HG03469 (cell line): ENCODE measurements at regions not wholly inside any gene's neighbourhood (a gene's known extent, or its start where the extent isn't known, plus 50 kb on each side); places are given as distances from the start of the nearest gene placed in this dataset.
"Not testable (repeated sequence)": the region's sequence is repeated elsewhere in the genome, so short reads cannot be mapped to it uniquely, and the experiment has no call there.

Source experiments
- ATAC-seq: cut with Tn5 transposase; IDR thresholded peaks from one replicate; pipeline ENCODE4 v1.9.1; 2021; ENCODE audit warnings: mild to moderate bottlenecking, moderate library complexity, moderate number of reproducible peaks; ENCODE audit not compliant: unreplicated experiment

- ATAC-seq, result no peak
Measured at GRCh38 chr4:38330321-38330720, 333.7 kb upstream of the KLF3 start.

GRCh38 chr4:38330936-38331335 lies 333.1 kb upstream of the KLF3 start:
- no peak for ATAC-seq

- ATAC-seq, result no peak
Measured at GRCh38 chr4:38332699-38333098, 331.3 kb upstream of the KLF3 start.

GRCh38 chr4:38333219-38333618 lies 330.8 kb upstream of the KLF3 start:
- ATAC-seq, result no peak

- no peak for ATAC-seq
Measured at GRCh38 chr4:38334791-38335190, 329.2 kb upstream of the KLF3 start.

GRCh38 chr4:38338939-38339338 lies 325.1 kb upstream of the KLF3 start:
- ATAC-seq, result not testable (repeated sequence)

- no peak for ATAC-seq
Measured at GRCh38 chr4:38343608-38344007, 320.4 kb upstream of the KLF3 start.

- no peak for ATAC-seq
Measured at GRCh38 chr4:38344929-38345328, 319.1 kb upstream of the KLF3 start.

GRCh38 chr4:38347251-38347650 lies 316.7 kb upstream of the KLF3 start:
- ATAC-seq, result no peak

GRCh38 chr4:38354421-38354820 lies 309.6 kb upstream of the KLF3 start:
- no peak for ATAC-seq

GRCh38 chr4:38354872-38355271 lies 309.1 kb upstream of the KLF3 start:
- no peak for ATAC-seq

- ATAC-seq, result no peak
Measured at GRCh38 chr4:38356686-38357085, 307.3 kb upstream of the KLF3 start.

- ATAC-seq, result no peak
Measured at GRCh38 chr4:38357546-38357945, 306.5 kb upstream of the KLF3 start.

- no peak for ATAC-seq
Measured at GRCh38 chr4:38359113-38359512, 304.9 kb upstream of the KLF3 start.

- ATAC-seq, result no peak
Measured at GRCh38 chr4:38360201-38360600, 303.8 kb upstream of the KLF3 start.

GRCh38 chr4:38364383-38364963 lies 299.5 kb upstream of the KLF3 start:
- no peak for ATAC-seq

- no peak for ATAC-seq
Measured at GRCh38 chr4:38365261-38365660, 298.7 kb upstream of the KLF3 start.

- ATAC-seq, result no peak
Measured at GRCh38 chr4:38365748-38366310, 298.2 kb upstream of the KLF3 start.

GRCh38 chr4:38366456-38366855 lies 297.5 kb upstream of the KLF3 start:
- ATAC-seq, result no peak

GRCh38 chr4:38366997-38367396 lies 297.0 kb upstream of the KLF3 start:
- no peak for ATAC-seq

- ATAC-seq, result no peak
Measured at GRCh38 chr4:38367642-38368174, 296.3 kb upstream of the KLF3 start.

GRCh38 chr4:38368613-38369012 lies 295.4 kb upstream of the KLF3 start:
- no peak for ATAC-seq

- ATAC-seq, result no peak
Measured at GRCh38 chr4:38371391-38371851, 292.6 kb upstream of the KLF3 start.
